Stimulated activated CD8-positive, alpha-beta memory T cell treated with anti-CD3 and anti-CD28 coated beads, Interleukin-4, amount 100 ng/mL, for 4 hours (primary cell): ENCODE measurements at regions not wholly inside any gene's neighbourhood (a gene's known extent, or its start where the extent isn't known, plus 50 kb on each side); places are given as distances from the start of the nearest gene placed in this dataset.

ENCODE experiments used
- DNase-seq, 2 donors: peaks; one replicate each; pipeline ENCODE4 v3.0.0-alpha.2; 2020; ENCODE audit warnings: low read depth in 2 of 2, low spot score in 1 of 2

GRCh38 chr11:70624598-70624993, 226.3 kb downstream of the CTTN start:
- DNase-seq: no peak

GRCh38 chr11:70625051-70625450, 226.7 kb downstream of the CTTN start:
- no peak for DNase-seq

- DNase-seq: no peak
These were observed 227.5 kb downstream of the CTTN start for GRCh38 chr11:70625582-70626518.

- DNase-seq: no peak
These were observed 228.9 kb downstream of the CTTN start for GRCh38 chr11:70627219-70627618.

- DNase-seq: no peak
These were observed 230.0 kb downstream of the CTTN start for GRCh38 chr11:70628176-70628854.

- DNase-seq: no peak
These were observed 230.8 kb downstream of the CTTN start for GRCh38 chr11:70628855-70629844.

GRCh38 chr11:70630068-70630467, 231.7 kb downstream of the CTTN start:
- DNase-seq: no peak

GRCh38 chr11:70630816-70631623, 232.7 kb downstream of the CTTN start:
- DNase-seq: no peak

- DNase-seq: no peak
These were observed 233.3 kb downstream of the CTTN start for GRCh38 chr11:70631624-70632047.

- DNase-seq: no peak
These were observed 235.3 kb downstream of the CTTN start for GRCh38 chr11:70633610-70634009.

- no peak for DNase-seq
These were observed 238.3 kb downstream of the CTTN start for GRCh38 chr11:70636659-70637058.

GRCh38 chr11:70637186-70637800, 239.0 kb downstream of the CTTN start:
- no peak for DNase-seq

- no peak for DNase-seq
These were observed 239.7 kb downstream of the CTTN start for GRCh38 chr11:70637949-70638583.

- no peak for DNase-seq
These were observed 242.1 kb downstream of the CTTN start for GRCh38 chr11:70640408-70640807.

GRCh38 chr11:70641369-70641768, 243.0 kb downstream of the CTTN start:
- no peak for DNase-seq

GRCh38 chr11:70642266-70642665, 243.9 kb downstream of the CTTN start:
- DNase-seq: no peak

- DNase-seq: no peak
These were observed 245.3 kb downstream of the CTTN start for GRCh38 chr11:70643642-70644041.

GRCh38 chr11:70644343-70645060, 246.2 kb downstream of the CTTN start:
- DNase-seq: no peak

- no peak for DNase-seq
These were observed 247.2 kb downstream of the CTTN start for GRCh38 chr11:70645537-70645936.
